ENCODE measurements at regions not wholly inside any gene's neighbourhood (a gene's known extent, or its start where the extent isn't known, plus 50 kb on each side); places are given as distances from the start of the nearest gene placed in this dataset.
A peak's percentile ranks its signal among the peaks of the same experiment; 100 is the strongest.

GRCh38 chr5:17399931-17400330, 98.1 kb upstream of the TAF11L2 start:
- DNase-seq (ENCODE audit: low read depth): peak; percentile 78
- no peak overlapping the region for H3K4me3 ChIP-seq (ENCODE audit: low read depth, low read length)
- TF ChIP-seq POLR2A (IDR thresholded peaks at IDR 0.05; ENCODE audit: extremely low read depth, insufficient read length) (no peak), CTCF (IDR thresholded peaks at IDR 0.05; ENCODE audit: low read depth, low read length) (no peak), MYC (IDR thresholded peaks at IDR 0.05; ENCODE audit: low read depth, low read length) (no peak)
- TF ChIP-seq, protein P1, sequence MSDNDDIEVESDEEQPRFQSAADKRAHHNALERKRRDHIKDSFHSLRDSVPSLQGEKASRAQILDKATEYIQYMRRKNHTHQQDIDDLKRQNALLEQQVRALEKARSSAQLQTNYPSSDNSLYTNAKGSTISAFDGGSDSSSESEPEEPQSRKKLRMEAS (IDR thresholded peaks at IDR 0.05; ENCODE audit: low read depth, low read length): no peak

DNA sequence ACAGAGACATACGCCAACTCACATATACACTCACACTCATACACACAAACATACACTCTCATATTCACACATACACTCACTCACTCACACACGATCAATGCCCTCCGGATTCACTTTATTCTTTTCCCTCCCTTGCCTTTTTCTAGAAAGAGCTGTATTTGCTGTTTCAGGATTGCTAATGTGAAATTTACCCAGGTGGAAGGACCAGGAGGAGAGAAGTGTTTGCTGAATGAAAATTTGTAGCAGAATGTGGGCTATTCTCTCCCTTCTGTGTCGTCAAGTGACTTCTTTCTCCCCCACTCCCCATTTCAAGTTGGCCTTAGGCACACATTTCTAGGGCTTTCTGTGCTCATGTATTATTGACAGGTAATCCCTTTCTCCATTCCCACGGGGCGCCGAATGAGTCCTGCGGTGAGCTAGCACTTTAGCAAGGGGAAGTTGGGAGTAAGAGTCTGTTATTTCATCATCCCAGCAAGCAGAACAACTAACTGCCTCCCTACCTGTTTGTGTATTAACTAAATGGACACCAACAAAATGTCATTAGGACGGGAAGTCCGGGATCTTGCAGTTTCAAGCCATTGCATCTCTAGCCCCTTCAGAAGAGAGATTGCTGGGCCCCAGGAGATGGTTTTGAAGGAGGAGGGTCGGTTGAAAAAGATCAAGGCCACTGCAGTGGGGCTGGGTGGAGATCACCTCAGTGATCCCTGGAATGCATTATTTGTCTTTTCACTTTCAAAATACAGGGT, 97.1 kb upstream of the TAF11L2 start:
- H3K4me3 ChIP-seq (ENCODE audit: low read depth, low read length): no peak overlapping the region
- peak; percentile 93 for DNase-seq (ENCODE audit: low read depth)
- TF ChIP-seq MYC (IDR thresholded peaks at IDR 0.05; ENCODE audit: low read depth, low read length) (peak; percentile 77; the same call in 1 of the 2 replicates), CTCF (IDR thresholded peaks at IDR 0.05; ENCODE audit: low read depth, low read length) (no peak), POLR2A (IDR thresholded peaks at IDR 0.05; ENCODE audit: extremely low read depth, insufficient read length) (no peak)
- TF ChIP-seq, protein P1 (IDR thresholded peaks at IDR 0.05; ENCODE audit: low read depth, low read length): peak; percentile 67

- no peak for DNase-seq (ENCODE audit: low read depth)
- H3K4me3 ChIP-seq (ENCODE audit: low read depth, low read length): no peak overlapping the region
Measured at GRCh38 chr5:17401470-17402288, 96.4 kb upstream of the TAF11L2 start.

GRCh38 chr5:17402289-17403121, 95.5 kb upstream of the TAF11L2 start:
- TF ChIP-seq, protein P1 (IDR thresholded peaks at IDR 0.05; ENCODE audit: low read depth, low read length): no peak; the same call in 1 of the 2 replicates
- peak; percentile 55 for DNase-seq (ENCODE audit: low read depth)
- no peak overlapping the region for H3K4me3 ChIP-seq (ENCODE audit: low read depth, low read length)

More at GRCh38 chr5:17401470-17402288, 96.4 kb upstream of the TAF11L2 start:
- no peak for TF ChIP-seq CTCF (IDR thresholded peaks at IDR 0.05; ENCODE audit: low read depth, low read length)
- no peak for TF ChIP-seq POLR2A (IDR thresholded peaks at IDR 0.05; ENCODE audit: extremely low read depth, insufficient read length)
- TF ChIP-seq, protein P1 (IDR thresholded peaks at IDR 0.05; ENCODE audit: low read depth, low read length): no peak
- no peak for TF ChIP-seq MYC (IDR thresholded peaks at IDR 0.05; ENCODE audit: low read depth, low read length)

GRCh38 chr5:17403695-17404490, 94.1 kb upstream of the TAF11L2 start:
- TF ChIP-seq CTCF (IDR thresholded peaks at IDR 0.05; ENCODE audit: low read depth, low read length) (no peak), POLR2A (IDR thresholded peaks at IDR 0.05; ENCODE audit: extremely low read depth, insufficient read length) (no peak), MYC (IDR thresholded peaks at IDR 0.05; ENCODE audit: low read depth, low read length) (no peak)
- TF ChIP-seq, protein P1 (IDR thresholded peaks at IDR 0.05; ENCODE audit: low read depth, low read length): no peak
- no peak overlapping the region for H3K4me3 ChIP-seq (ENCODE audit: low read depth, low read length)
- DNase-seq (ENCODE audit: low read depth): no peak

Measured in NB4 (cell line).